ENCODE measurements at regions not wholly inside any gene's neighbourhood (a gene's known extent, or its start where the extent isn't known, plus 50 kb on each side); places are given as distances from the start of the nearest gene placed in this dataset.

DNA sequence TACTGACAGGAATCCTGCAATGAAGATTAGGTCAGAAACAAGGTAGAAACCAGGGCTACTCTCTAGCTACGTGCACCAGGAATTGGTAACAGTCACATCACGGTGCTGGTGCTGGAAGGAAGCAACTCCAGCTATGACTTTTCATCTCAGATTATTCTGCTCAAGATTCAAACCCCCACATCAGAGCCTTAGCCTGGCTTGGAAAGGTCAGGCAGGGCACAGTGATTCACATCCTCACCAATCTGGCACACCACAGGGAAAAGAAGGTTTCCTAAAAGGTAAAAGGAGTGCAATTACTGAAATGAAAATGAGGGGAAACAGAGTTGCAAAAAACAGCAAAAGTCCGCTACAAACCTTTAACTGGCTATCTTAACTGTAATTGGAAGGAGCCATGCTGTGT, 240.2 kb upstream of the NPSR1 start:
- intact Hi-C loops (cut with micrococcal nuclease): no loop called here
- Histone ChIP-seq H3K4me2 (ENCODE audit: low read length) (no peak overlapping the region), H4K20me1 (ENCODE audit: low read length) (no peaks in the 10 kb centered on the region), H3K36me3 (ENCODE audit: low read depth, low read length) (no peaks in the 10 kb centered on the region), H3K9me2 (replicated peaks; ENCODE audit: low read length) (no peaks in the 10 kb centered on the region), H3F3A (ENCODE audit: low read length, unreplicated experiment) (no peaks in the 10 kb centered on the region), H3K79me2 (ENCODE audit: low read length) (no peaks in the 10 kb centered on the region), H3K4me1 (ENCODE audit: insufficient read depth, low read length) (no peaks in the 10 kb centered on the region), H3K4me3 (ENCODE audit: low read length) (no peak overlapping the region), H2AFZ (ENCODE audit: low read length) (no peak overlapping the region), H3K9ac (ENCODE audit: low read length) (no peak overlapping the region), H3K27ac (ENCODE audit: low read length) (no peak overlapping the region), H3K27me3 (ENCODE audit: low read length) (peaks cover 14% of the 10 kb centered on the region), H3K9me3 (ENCODE audit: low read length) (no peaks in the 10 kb centered on the region)
- TF ChIP-seq EZH2phosphoT487 (IDR thresholded peaks at IDR 0.05; ENCODE audit: borderline replicate concordance, low read length) (no peak), EZH2 (IDR thresholded peaks at IDR 0.05; ENCODE audit: low read length, unreplicated experiment) (no peak)
- ATAC-seq (no peak), DNase-seq (no peak)
- ChIA-PET CTCF (no interaction called here), POLR2A (ENCODE audit: unreplicated experiment) (no interaction called here)
- no TSS peak for BruUV-seq (replicated peaks)

GRCh38 chr7:34421526-34421925, 236.5 kb upstream of the NPSR1 start:
- H3K9me3 ChIP-seq (ENCODE audit: low read length): no peaks in the 10 kb centered on the region
- H3K79me2 ChIP-seq (ENCODE audit: low read length): no peaks in the 10 kb centered on the region
- BruUV-seq (replicated peaks): no TSS peak
- ChIA-PET CTCF (no interaction called here), POLR2A (ENCODE audit: unreplicated experiment) (no interaction called here)
- H3K27me3 ChIP-seq (ENCODE audit: low read length): peaks cover 3% of the 10 kb centered on the region; the same call in 1 of the 2 replicates
- H3K4me2 ChIP-seq (ENCODE audit: low read length): no peak overlapping the region
- DNase-seq: no peak
- H3K27ac ChIP-seq (ENCODE audit: low read length): no peak overlapping the region
- intact Hi-C loops (cut with micrococcal nuclease): no loop called here
- H3K4me1 ChIP-seq (ENCODE audit: insufficient read depth, low read length): no peaks in the 10 kb centered on the region
- ATAC-seq: no peak
- no peak overlapping the region for H2AFZ ChIP-seq (ENCODE audit: low read length)
- H3F3A ChIP-seq (ENCODE audit: low read length, unreplicated experiment): no peaks in the 10 kb centered on the region
- H3K36me3 ChIP-seq (ENCODE audit: low read depth, low read length): no peaks in the 10 kb centered on the region
- no peaks in the 10 kb centered on the region for H3K9me2 ChIP-seq (replicated peaks; ENCODE audit: low read length)
- no peak for TF ChIP-seq EZH2phosphoT487 (IDR thresholded peaks at IDR 0.05; ENCODE audit: borderline replicate concordance, low read length)
- no peak for TF ChIP-seq EZH2 (IDR thresholded peaks at IDR 0.05; ENCODE audit: low read length, unreplicated experiment)
- TF ChIP-seq, protein P1, sequence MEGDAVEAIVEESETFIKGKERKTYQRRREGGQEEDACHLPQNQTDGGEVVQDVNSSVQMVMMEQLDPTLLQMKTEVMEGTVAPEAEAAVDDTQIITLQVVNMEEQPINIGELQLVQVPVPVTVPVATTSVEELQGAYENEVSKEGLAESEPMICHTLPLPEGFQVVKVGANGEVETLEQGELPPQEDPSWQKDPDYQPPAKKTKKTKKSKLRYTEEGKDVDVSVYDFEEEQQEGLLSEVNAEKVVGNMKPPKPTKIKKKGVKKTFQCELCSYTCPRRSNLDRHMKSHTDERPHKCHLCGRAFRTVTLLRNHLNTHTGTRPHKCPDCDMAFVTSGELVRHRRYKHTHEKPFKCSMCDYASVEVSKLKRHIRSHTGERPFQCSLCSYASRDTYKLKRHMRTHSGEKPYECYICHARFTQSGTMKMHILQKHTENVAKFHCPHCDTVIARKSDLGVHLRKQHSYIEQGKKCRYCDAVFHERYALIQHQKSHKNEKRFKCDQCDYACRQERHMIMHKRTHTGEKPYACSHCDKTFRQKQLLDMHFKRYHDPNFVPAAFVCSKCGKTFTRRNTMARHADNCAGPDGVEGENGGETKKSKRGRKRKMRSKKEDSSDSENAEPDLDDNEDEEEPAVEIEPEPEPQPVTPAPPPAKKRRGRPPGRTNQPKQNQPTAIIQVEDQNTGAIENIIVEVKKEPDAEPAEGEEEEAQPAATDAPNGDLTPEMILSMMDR (conservative IDR thresholded peaks at IDR 0.05; ENCODE audit: low read depth, low read length): no peak
- no peaks in the 10 kb centered on the region for H4K20me1 ChIP-seq (ENCODE audit: low read length)
- H3K4me3 ChIP-seq (ENCODE audit: low read length): no peak overlapping the region
- H3K9ac ChIP-seq (ENCODE audit: low read length): no peak overlapping the region

DNA sequence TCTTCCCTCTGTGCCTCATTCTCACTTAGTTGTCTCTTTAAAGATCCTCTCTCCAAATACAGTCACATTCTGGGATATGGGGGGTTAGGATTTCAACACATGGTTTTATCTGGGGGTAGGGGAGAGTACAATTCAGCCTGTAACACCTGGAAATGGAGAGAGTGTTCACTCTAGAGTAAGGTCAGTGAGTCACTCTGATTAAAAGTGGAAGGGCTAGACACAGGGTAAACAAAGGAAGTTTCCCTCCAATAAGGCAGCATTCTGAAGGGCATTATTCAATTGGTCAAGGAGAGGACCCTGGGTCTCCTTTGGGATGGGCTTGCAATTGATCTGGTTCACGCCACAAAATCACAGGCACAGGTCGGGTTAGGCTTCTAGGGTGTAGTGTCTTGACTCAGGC, 232.8 kb upstream of the NPSR1 start:
- POLR2A ChIA-PET (ENCODE audit: unreplicated experiment): no interaction called here
- no peak overlapping the region for H3K27ac ChIP-seq (ENCODE audit: low read length)
- no TSS peak for BruUV-seq (replicated peaks)

More for the DNA sequence above, 232.8 kb upstream of the NPSR1 start:
- H3F3A ChIP-seq (ENCODE audit: low read length, unreplicated experiment): no peaks in the 10 kb centered on the region
- H3K9ac ChIP-seq (ENCODE audit: low read length): no peak overlapping the region
- H3K79me2 ChIP-seq (ENCODE audit: low read length): no peaks in the 10 kb centered on the region
- CTCF ChIA-PET: no interaction called here
- no peaks in the 10 kb centered on the region for H4K20me1 ChIP-seq (ENCODE audit: low read length)
- no peak for TF ChIP-seq EZH2phosphoT487 (IDR thresholded peaks at IDR 0.05; ENCODE audit: borderline replicate concordance, low read length)
- TF ChIP-seq EZH2 (IDR thresholded peaks at IDR 0.05; ENCODE audit: low read length, unreplicated experiment): no peak
- TF ChIP-seq, protein P1 (conservative IDR thresholded peaks at IDR 0.05; ENCODE audit: low read depth, low read length): no peak
- H3K36me3 ChIP-seq (ENCODE audit: low read depth, low read length): no peaks in the 10 kb centered on the region
- intact Hi-C loops (cut with micrococcal nuclease): no loop called here
- H2AFZ ChIP-seq (ENCODE audit: low read length): no peak overlapping the region
- DNase-seq (no peak), ATAC-seq (no peak)
- no peaks in the 10 kb centered on the region for H3K9me2 ChIP-seq (replicated peaks; ENCODE audit: low read length)
- peaks cover 3% of the 10 kb centered on the region; the same call in 1 of the 2 replicates for H3K27me3 ChIP-seq (ENCODE audit: low read length)
- no peak overlapping the region for H3K4me2 ChIP-seq (ENCODE audit: low read length)
- no peak overlapping the region for H3K4me3 ChIP-seq (ENCODE audit: low read length)
- H3K4me1 ChIP-seq (ENCODE audit: insufficient read depth, low read length): no peaks in the 10 kb centered on the region
- H3K9me3 ChIP-seq (ENCODE audit: low read length): no peaks in the 10 kb centered on the region

Measured in PC-3 (cell line).